Heart left ventricle (tissue), 13 donors: ENCODE measurements at regions not wholly inside any gene's neighbourhood (a gene's known extent, or its start where the extent isn't known, plus 50 kb on each side); places are given as distances from the start of the nearest gene placed in this dataset.

Source experiments
- POLR2A ChIP-seq, 2 donors: fragments of 450-650 bp; IDR thresholded peaks; one replicate each; pipeline ENCODE4 v1.6.1; 2017; ENCODE audit warnings: antibody characterized with exemption in 2 of 2, mild to moderate bottlenecking in 2 of 2, moderate library complexity in 2 of 2
- TF ChIP-seq, protein P1 (sequence below), 12 donors: fragments of 200-600 bp; sonication (generic) in 4 of 12; IDR thresholded peaks; one replicate each; pipeline versions ENCODE4 v1.5.0 to v1.8.0; 2018 to 2022; ENCODE audit warnings: antibody characterized with exemption in 12 of 12, mild to moderate bottlenecking in 5 of 12
- donor health status: ischemic (EF 13 %, LVEDD 7.1; RV severe dilation, severe dysfunction).
- donor health status: DM: no; HTN: yes; CAD: no.
- donor health status: DM: no; HTN: no; CAD: no.
- donor health status: ischemic (EF 25% LVEDD 6.9; RV normal size, moderate dysfunction).
- donor health status: ischemic (EF 25% LVEDD 5.7; RV mildly dilated, moderate dysfunction).
- donor health status: ischemic (EF 35%, LVEDD 5.7; RV mildly dilated, moderate dysfunction).
- donor health status: nonischemic (EF 11% LVEDD 7.7; RV severe dilation, severe dysfunction).
- donor health status: DM: yes; HTN: yes; CAD: no.
- donor health status: PGD.
- donor health status: ischemic (EF 29% LVEDD 5.4; RV normal size, mild dysfunction).
- donor health status: nonischemic (EF 23%, LVEDD 6.1; RV moderate dilation, normal function).

DNA sequence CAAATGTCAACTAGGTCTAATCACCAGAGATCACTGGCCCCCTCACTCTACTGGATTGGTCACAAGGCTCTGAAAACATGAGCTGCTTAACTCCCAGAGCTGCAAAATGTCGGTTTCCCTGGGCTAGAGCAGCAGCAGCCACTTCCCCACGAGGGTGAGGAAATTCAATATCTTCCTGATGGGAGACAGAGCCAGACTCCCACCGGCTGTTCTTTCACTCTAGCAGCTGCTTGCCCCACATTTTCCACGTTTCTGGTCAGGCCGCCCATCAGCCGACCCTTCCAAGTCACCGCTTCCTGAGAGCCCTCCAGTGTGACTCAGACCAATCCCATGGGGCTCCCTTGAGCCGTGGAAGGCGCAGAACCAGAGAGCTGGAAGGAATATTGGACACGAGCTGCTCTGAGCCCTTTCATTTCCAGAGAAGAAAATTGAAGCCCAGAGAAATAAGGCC, 227.0 kb downstream of the ADAMTS15 start:
- TF ChIP-seq POLR2A (IDR thresholded peaks at IDR 0.05), result no peak
- TF ChIP-seq, protein P1, sequence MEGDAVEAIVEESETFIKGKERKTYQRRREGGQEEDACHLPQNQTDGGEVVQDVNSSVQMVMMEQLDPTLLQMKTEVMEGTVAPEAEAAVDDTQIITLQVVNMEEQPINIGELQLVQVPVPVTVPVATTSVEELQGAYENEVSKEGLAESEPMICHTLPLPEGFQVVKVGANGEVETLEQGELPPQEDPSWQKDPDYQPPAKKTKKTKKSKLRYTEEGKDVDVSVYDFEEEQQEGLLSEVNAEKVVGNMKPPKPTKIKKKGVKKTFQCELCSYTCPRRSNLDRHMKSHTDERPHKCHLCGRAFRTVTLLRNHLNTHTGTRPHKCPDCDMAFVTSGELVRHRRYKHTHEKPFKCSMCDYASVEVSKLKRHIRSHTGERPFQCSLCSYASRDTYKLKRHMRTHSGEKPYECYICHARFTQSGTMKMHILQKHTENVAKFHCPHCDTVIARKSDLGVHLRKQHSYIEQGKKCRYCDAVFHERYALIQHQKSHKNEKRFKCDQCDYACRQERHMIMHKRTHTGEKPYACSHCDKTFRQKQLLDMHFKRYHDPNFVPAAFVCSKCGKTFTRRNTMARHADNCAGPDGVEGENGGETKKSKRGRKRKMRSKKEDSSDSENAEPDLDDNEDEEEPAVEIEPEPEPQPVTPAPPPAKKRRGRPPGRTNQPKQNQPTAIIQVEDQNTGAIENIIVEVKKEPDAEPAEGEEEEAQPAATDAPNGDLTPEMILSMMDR (IDR thresholded peaks at IDR 0.05), result no peak
